HFFc6 (cell line): ENCODE measurements at regions not wholly inside any gene's neighbourhood (a gene's known extent, or its start where the extent isn't known, plus 50 kb on each side); places are given as distances from the start of the nearest gene placed in this dataset.

ENCODE experiments used
- DNase-seq: peaks from one replicate; pipeline ENCODE4 v3.0.0-alpha.2; 2018
- H3K27ac Mint-ChIP-seq: 2 replicates; pipeline ENCODE4 v1.8.0; 2020; ENCODE audit warnings: mild to moderate bottlenecking, mixed read lengths
- H3K27me3 Mint-ChIP-seq: 2 replicates; pipeline ENCODE4 v1.8.0; 2021; ENCODE audit warnings: mild to moderate bottlenecking, moderate library complexity, mixed read lengths; ENCODE audit not compliant: insufficient read depth
- H3K36me3 Mint-ChIP-seq: 2 replicates; pipeline ENCODE4 v1.8.0; 2021; ENCODE audit warnings: low read depth, mixed read lengths
- H3K4me1 Mint-ChIP-seq: 2 replicates; pipeline ENCODE4 v1.8.0; 2020; ENCODE audit warnings: low read depth, mixed read lengths
- H3K4me3 Mint-ChIP-seq: 2 replicates; pipeline ENCODE4 v1.8.0; 2020; ENCODE audit warnings: mild to moderate bottlenecking, moderate library complexity, mixed read lengths
- H3K9me3 Mint-ChIP-seq: 2 replicates; pipeline ENCODE4 v1.8.0; 2020; ENCODE audit warnings: mild to moderate bottlenecking, mixed read lengths
- CTCF ChIP-seq: fragments of 200-600 bp; sonication (generic); IDR thresholded peaks from 2 replicates; pipeline ENCODE4 v1.5.0; 2021; ENCODE audit warnings: antibody characterized with exemption, mild to moderate bottlenecking

- Mint-ChIP-seq H3K9me3 (no peaks in the 10 kb centered on the region; the same call in 1 of the 2 replicates), H3K4me3 (no peak overlapping the region), H3K27ac (no peak overlapping the region), H3K27me3 (peaks cover 1% of the 10 kb centered on the region), H3K4me1 (peaks cover 5% of the 10 kb centered on the region; the same call in 1 of the 2 replicates), H3K36me3 (no peaks in the 10 kb centered on the region)
- TF ChIP-seq CTCF, result no peak
- no peak for DNase-seq
Measured at GRCh38 chr7:138205614-138206150, 129.4 kb downstream of the AKR1D1 start.

GRCh38 chr7:138207555-138207971 is 131.3 kb downstream of the AKR1D1 start:
- DNase-seq, result no peak
- no peak for TF ChIP-seq CTCF
- Mint-ChIP-seq H3K36me3 (no peaks in the 10 kb centered on the region), H3K27ac (no peak overlapping the region), H3K4me3 (no peak overlapping the region), H3K9me3 (no peaks in the 10 kb centered on the region; the same call in 1 of the 2 replicates), H3K27me3 (peaks cover 1% of the 10 kb centered on the region), H3K4me1 (peaks cover 5% of the 10 kb centered on the region; the same call in 1 of the 2 replicates)

GRCh38 chr7:138208142-138208570 is 131.9 kb downstream of the AKR1D1 start:
- H3K4me1 Mint-ChIP-seq, result peaks cover 5% of the 10 kb centered on the region; the same call in 1 of the 2 replicates
- DNase-seq, result no peak
- H3K4me3 Mint-ChIP-seq, result no peak overlapping the region
- no peaks in the 10 kb centered on the region for H3K36me3 Mint-ChIP-seq
- TF ChIP-seq CTCF, result no peak
- peaks cover 1% of the 10 kb centered on the region for H3K27me3 Mint-ChIP-seq
- H3K27ac Mint-ChIP-seq, result no peak overlapping the region
- no peaks in the 10 kb centered on the region; the same call in 1 of the 2 replicates for H3K9me3 Mint-ChIP-seq

- peaks cover 1% of the 10 kb centered on the region for H3K27me3 Mint-ChIP-seq
- no peak overlapping the region for H3K27ac Mint-ChIP-seq
- no peaks in the 10 kb centered on the region; the same call in 1 of the 2 replicates for H3K9me3 Mint-ChIP-seq
- no peak overlapping the region for H3K4me3 Mint-ChIP-seq
- DNase-seq, result no peak
- TF ChIP-seq CTCF, result no peak
- peaks cover 5% of the 10 kb centered on the region; the same call in 1 of the 2 replicates for H3K4me1 Mint-ChIP-seq
- no peaks in the 10 kb centered on the region for H3K36me3 Mint-ChIP-seq
Measured at GRCh38 chr7:138208864-138209263, 132.6 kb downstream of the AKR1D1 start.

GRCh38 chr7:138212314-138212713 is 136.1 kb downstream of the AKR1D1 start:
- no peaks in the 10 kb centered on the region for H3K4me1 Mint-ChIP-seq
- no peak for TF ChIP-seq CTCF
- no peak overlapping the region for H3K27ac Mint-ChIP-seq
- no peaks in the 10 kb centered on the region for H3K36me3 Mint-ChIP-seq
- no peaks in the 10 kb centered on the region; the same call in 1 of the 2 replicates for H3K9me3 Mint-ChIP-seq
- H3K4me3 Mint-ChIP-seq, result no peak overlapping the region
- H3K27me3 Mint-ChIP-seq, result peaks cover under 1% of the 10 kb centered on the region
- DNase-seq, result no peak
